OCI-LY3 (cell line): ENCODE measurements at regions not wholly inside any gene's neighbourhood (a gene's known extent, or its start where the extent isn't known, plus 50 kb on each side); places are given as distances from the start of the nearest gene placed in this dataset.

Experiments
- H2AFZ ChIP-seq: fragments of 200-600, 300-600 bp; shearing (Covaris generic); 2 replicates; pipeline ENCODE4 v1.6.0; 2014; ENCODE audit warnings: antibody characterized with exemption, low read depth, low read length
- H3K27ac ChIP-seq: fragments of 200-600, 300-600 bp; sonication (generic); 2 replicates; pipeline ENCODE4 v1.5.1; 2014; ENCODE audit warnings: mild to moderate bottlenecking, low read length, moderate library complexity, mixed read lengths
- H3K27me3 ChIP-seq: fragments of 200-600, 300-600 bp; sonication (generic); 2 replicates; pipeline ENCODE4 v1.6.1; 2014; ENCODE audit warnings: low read depth, low read length, mixed read lengths
- H3K36me3 ChIP-seq: fragments of 200-600, 300-600 bp; sonication (generic); replicated peaks from 2 replicates; pipeline ENCODE3; 2014; ENCODE audit warnings: low read depth, low read length, mixed read lengths
- H3K4me1 ChIP-seq: fragments of 300-600, 200-600 bp; sonication (generic); 2 replicates; pipeline ENCODE4 v1.6.1; 2014; ENCODE audit warnings: low read length, mixed read lengths
- H3K4me2 ChIP-seq: fragments of 200-600, 300-600 bp; sonication (generic); 2 replicates; pipeline ENCODE4 v1.6.1; 2014; ENCODE audit warnings: low read length, mixed read lengths
- H3K4me3 ChIP-seq: fragments of 300-600, 200-600 bp; sonication (generic); 2 replicates; pipeline ENCODE4 v1.5.1; 2014; ENCODE audit warnings: antibody characterized with exemption, mild to moderate bottlenecking, low read length, moderate library complexity
- H3K79me2 ChIP-seq: fragments of 300-600, 200-600 bp; shearing (Covaris generic); 2 replicates; pipeline ENCODE4 v1.6.1; 2014; ENCODE audit warnings: mild to moderate bottlenecking, low read length, mixed read lengths
- H3K9ac ChIP-seq: fragments of 300-600, 200-600 bp; shearing (Covaris generic); 2 replicates; pipeline ENCODE4 v1.6.0; 2014; ENCODE audit warnings: mild to moderate bottlenecking, low read length, moderate library complexity
- H3K9me3 ChIP-seq: fragments of 200-600, 300-600 bp; shearing (Covaris generic); 2 replicates; pipeline ENCODE4 v1.6.1; 2014; ENCODE audit warnings: low read length, mixed read lengths; ENCODE audit not compliant: insufficient read depth
- H4K20me1 ChIP-seq: fragments of 200-600, 300-600 bp; sonication (generic); 2 replicates; pipeline ENCODE4 v1.6.1; 2016; ENCODE audit warnings: low read length, mixed read lengths; ENCODE audit not compliant: insufficient read depth
- EZH2phosphoT487 ChIP-seq: fragments of 200-600 bp; shearing (Covaris generic); IDR thresholded peaks from 2 replicates; pipeline ENCODE4 v1.6.1; 2018; ENCODE audit warnings: antibody characterized with exemption, mixed run types, low read depth
- TF ChIP-seq, protein P1 (sequence below): fragments of 200-600, 300-600 bp; sonication (generic); IDR thresholded peaks from 2 replicates; pipeline ENCODE4 v1.5.1; 2014; ENCODE audit warnings: antibody characterized with exemption, low read length, low read depth

GRCh38 chr2:65582364-65582763, 150.0 kb upstream of the SPRED2 start:
- Histone ChIP-seq H3K4me1 (no peaks in the 10 kb centered on the region), H3K4me2 (no peak overlapping the region), H3K4me3 (no peak overlapping the region), H3K79me2 (no peaks in the 10 kb centered on the region), H3K27ac (no peak overlapping the region), H4K20me1 (no peaks in the 10 kb centered on the region), H3K9me3 (no peaks in the 10 kb centered on the region), H3K27me3 (0 out of 2 replicates have a peak, but pooled peaks cover 6% of the 10 kb centered on the region), H2AFZ (no peak overlapping the region), H3K36me3 (no peaks in the 10 kb centered on the region), H3K9ac (no peak overlapping the region)
- TF ChIP-seq, protein P1, sequence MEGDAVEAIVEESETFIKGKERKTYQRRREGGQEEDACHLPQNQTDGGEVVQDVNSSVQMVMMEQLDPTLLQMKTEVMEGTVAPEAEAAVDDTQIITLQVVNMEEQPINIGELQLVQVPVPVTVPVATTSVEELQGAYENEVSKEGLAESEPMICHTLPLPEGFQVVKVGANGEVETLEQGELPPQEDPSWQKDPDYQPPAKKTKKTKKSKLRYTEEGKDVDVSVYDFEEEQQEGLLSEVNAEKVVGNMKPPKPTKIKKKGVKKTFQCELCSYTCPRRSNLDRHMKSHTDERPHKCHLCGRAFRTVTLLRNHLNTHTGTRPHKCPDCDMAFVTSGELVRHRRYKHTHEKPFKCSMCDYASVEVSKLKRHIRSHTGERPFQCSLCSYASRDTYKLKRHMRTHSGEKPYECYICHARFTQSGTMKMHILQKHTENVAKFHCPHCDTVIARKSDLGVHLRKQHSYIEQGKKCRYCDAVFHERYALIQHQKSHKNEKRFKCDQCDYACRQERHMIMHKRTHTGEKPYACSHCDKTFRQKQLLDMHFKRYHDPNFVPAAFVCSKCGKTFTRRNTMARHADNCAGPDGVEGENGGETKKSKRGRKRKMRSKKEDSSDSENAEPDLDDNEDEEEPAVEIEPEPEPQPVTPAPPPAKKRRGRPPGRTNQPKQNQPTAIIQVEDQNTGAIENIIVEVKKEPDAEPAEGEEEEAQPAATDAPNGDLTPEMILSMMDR: no peak
- TF ChIP-seq EZH2phosphoT487: no peak

- Histone ChIP-seq H2AFZ (no peak overlapping the region), H4K20me1 (no peaks in the 10 kb centered on the region), H3K79me2 (no peaks in the 10 kb centered on the region), H3K9me3 (no peaks in the 10 kb centered on the region), H3K4me2 (no peak overlapping the region), H3K4me3 (no peak overlapping the region), H3K36me3 (no peaks in the 10 kb centered on the region), H3K9ac (no peak overlapping the region), H3K4me1 (no peaks in the 10 kb centered on the region), H3K27me3 (peaks cover 14% of the 10 kb centered on the region), H3K27ac (no peak overlapping the region)
- no peak for TF ChIP-seq EZH2phosphoT487
- TF ChIP-seq, protein P1: no peak
Observed at GRCh38 chr2:65580824-65581223, 148.4 kb upstream of the SPRED2 start.

- H3K79me2 ChIP-seq: no peaks in the 10 kb centered on the region
- H3K4me2 ChIP-seq: no peak overlapping the region
- no peak for TF ChIP-seq EZH2phosphoT487
- TF ChIP-seq, protein P1: no peak
- H3K27ac ChIP-seq: no peak overlapping the region
- peaks cover 14% of the 10 kb centered on the region for H3K27me3 ChIP-seq
- no peak overlapping the region for H2AFZ ChIP-seq
- no peak overlapping the region for H3K4me3 ChIP-seq
- no peaks in the 10 kb centered on the region for H4K20me1 ChIP-seq
- no peaks in the 10 kb centered on the region for H3K36me3 ChIP-seq
- H3K9ac ChIP-seq: no peak overlapping the region
- no peaks in the 10 kb centered on the region for H3K9me3 ChIP-seq
- no peaks in the 10 kb centered on the region for H3K4me1 ChIP-seq
Observed at GRCh38 chr2:65579506-65580235, 147.3 kb upstream of the SPRED2 start.

GRCh38 chr2:65577654-65578053, 145.3 kb upstream of the SPRED2 start:
- Histone ChIP-seq H3K4me1 (no peaks in the 10 kb centered on the region), H4K20me1 (no peaks in the 10 kb centered on the region), H3K27ac (no peak overlapping the region), H2AFZ (no peak overlapping the region), H3K4me2 (no peak overlapping the region), H3K79me2 (no peaks in the 10 kb centered on the region), H3K9ac (no peak overlapping the region), H3K9me3 (no peaks in the 10 kb centered on the region), H3K36me3 (no peaks in the 10 kb centered on the region), H3K4me3 (no peak overlapping the region), H3K27me3 (peaks cover 14% of the 10 kb centered on the region)
- TF ChIP-seq, protein P1: no peak
- TF ChIP-seq EZH2phosphoT487: no peak
